ENCODE measurements at regions not wholly inside any gene's neighbourhood (a gene's known extent, or its start where the extent isn't known, plus 50 kb on each side); places are given as distances from the start of the nearest gene placed in this dataset.

DNA sequence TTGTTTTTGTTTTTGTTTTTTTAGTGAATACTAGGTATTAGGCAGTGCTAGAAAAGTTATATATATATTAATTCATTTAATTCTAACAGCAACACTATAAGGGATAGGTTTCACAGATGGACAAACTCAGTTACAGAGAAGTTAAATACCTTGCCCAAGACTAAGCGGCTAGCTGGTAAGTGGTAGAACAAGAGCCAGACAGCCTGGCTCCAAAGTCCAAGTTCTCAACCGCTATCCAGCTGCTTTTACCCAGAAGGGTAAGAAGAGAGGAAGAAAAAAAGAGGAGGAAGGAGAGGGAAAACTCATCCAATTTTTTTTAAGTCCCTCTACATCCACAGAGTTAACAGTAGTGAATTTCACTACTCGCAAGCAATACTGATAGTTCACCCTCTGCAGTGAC lies 217.0 kb downstream of the SPRY2 start:
- DNase-seq, result no peak

DNA sequence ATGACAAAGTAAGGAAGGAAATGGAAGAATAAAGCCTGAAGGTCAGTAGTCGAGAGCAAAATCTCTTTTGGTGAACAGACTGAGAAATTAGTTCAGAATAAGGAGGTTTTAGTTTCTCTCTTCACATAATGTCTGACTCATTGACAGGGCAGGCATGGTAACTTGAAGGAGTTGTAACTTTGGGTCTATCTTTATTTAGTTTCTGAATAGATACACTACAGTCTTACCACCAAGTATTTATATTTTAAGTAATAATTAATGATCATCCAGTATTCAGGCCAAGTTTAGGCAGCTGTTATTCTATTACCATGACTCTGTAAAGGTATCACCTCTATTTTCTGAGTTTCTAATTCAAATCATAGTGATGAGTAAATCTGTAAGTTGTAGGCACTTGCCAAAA lies 219.9 kb downstream of the SPRY2 start:
- no peak for DNase-seq

DNA sequence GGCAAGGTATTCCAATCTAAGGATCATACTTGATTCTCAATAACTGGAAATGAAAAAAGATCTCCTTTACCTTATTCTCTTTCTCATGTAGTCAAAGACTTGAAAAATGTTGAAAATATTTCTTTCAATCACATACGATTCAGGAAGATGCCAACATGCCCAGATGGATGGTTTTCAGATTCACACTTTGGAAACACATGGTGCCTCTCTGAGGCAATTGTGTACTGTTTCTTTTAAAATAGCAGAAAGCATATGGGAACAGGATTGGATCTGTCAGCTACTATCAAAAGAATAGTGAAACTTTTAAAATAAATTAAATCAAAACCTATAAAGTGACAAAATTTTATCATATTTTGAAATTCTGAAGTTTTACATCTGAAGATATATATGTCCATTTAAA lies 222.4 kb downstream of the SPRY2 start:
- no peak for DNase-seq

DNA sequence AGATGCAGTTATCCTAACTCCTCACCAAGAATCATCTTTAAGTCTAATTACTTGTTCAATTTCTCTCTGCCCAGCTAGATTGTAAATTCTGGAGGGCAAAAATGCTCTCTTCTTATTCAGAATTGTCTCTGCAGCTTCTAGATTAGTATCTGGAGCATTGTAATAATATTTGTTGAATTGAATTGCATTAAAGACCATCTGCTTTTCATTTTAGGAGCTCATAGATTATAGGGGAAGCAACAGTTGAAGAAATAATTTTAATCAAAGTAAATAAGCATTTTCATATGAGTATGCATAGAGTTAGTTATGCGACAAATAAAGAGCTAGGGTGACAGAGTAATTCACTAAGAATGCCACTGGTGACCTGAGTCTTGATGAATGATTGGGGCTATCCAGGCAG lies 222.8 kb downstream of the SPRY2 start:
- DNase-seq, result no peak

DNA sequence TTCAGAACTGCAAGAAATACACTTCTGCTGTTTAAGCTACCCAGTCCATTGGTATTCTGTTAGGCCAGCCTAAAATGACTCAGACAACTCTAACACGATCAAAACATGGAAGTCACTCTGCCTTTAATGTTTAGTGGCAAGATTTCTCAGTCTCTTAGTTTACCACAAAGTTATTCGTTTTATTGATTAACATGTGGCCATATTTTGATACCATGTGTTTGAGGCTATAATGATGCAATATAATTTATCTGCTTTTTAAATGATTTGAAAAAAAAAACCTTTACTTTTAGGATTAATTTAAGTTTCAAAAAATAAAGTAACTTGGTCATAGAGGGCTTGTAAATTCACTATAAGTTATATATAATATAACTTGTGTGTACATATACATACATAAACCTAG lies 223.4 kb downstream of the SPRY2 start:
- DNase-seq, result no peak

DNA sequence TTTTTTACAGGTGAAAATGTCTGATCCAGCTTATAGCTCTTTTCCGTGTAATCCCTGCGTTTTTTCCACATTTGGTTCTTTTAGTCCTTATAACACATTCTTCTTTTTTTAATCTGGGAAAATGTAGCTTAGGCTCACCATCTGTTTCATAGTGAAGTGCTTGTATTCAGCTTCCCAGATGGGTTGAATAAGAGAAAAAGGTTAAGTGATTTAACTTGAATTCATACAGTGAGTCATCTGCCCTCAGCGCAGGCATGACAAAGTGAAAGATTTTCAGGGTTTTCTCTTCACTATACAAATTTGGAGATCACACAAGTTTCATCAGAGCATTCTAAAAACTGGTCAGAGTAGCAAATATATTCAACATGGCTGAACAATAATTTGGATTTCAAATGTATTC lies 224.8 kb downstream of the SPRY2 start:
- no peak for DNase-seq

DNA sequence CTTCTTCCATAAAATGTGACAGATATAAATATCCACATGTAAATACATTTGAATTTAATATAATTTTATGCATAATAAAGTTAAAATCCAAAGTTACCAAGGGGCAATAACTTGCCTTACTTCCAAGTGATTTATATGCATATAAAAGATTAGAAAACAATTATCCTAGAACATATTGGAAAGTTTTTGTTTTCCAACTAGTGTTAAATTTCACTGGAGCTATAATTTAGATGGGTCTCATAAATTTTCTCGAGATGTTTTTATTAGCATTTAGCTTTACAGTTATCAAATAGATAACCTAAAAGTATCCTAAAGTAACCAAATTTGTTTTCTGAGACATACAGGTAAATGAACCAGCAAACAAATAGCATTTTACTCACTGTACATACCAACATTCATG lies 225.3 kb downstream of the SPRY2 start:
- DNase-seq, result no peak

DNA sequence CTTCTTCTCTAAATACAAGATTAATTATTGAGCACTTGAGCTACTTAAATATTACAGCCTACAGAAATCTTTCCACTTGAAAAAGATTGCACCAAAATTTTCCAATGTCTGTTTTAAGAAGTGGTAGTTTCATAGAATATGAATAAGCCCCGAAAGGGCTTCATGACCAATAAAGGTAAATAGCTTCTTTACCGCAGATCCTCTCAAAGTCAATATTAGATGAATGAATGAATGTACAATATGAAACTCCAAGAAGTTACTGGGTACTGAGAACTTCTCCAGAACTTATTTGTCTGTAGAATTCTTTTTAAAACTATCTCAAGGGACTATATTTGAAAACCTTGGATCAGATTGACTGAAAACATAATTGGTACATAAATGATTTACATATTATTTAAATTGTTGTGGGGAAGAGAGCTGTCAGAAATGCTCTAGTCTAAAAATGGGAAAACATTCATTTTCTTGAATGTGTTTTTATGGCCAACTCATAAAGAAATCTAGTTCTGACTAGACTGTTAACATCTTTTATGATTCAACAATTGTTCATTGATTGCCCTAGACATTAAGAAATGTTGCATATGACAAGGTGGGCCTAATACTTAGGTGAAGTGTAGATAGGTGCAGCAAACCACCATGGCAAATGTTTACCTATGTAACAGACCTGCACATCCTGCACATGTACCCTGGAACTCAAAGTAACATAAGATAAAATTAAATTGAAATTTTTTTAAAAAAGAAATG lies 227.0 kb downstream of the SPRY2 start:
- no peak for DNase-seq

DNA sequence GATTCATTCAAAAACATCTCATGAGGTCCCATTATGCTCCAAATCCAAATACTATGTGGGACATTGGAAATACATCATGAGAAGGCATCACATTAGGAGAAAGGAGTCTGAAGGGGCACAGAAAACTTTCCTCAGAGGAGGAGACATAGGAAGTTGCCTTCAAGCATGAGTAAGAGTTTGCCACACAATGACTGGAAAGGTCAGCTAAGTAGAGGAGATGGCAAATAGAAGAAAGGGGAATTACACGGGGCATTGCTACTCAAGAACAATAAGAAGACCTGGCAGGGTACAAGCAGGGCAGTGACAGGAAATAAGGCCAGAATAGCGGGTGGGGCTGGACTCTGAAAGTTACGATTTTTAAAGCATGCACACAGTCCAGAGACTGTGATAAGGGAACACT lies 231.6 kb downstream of the SPRY2 start:
- DNase-seq, result no peak

DNA sequence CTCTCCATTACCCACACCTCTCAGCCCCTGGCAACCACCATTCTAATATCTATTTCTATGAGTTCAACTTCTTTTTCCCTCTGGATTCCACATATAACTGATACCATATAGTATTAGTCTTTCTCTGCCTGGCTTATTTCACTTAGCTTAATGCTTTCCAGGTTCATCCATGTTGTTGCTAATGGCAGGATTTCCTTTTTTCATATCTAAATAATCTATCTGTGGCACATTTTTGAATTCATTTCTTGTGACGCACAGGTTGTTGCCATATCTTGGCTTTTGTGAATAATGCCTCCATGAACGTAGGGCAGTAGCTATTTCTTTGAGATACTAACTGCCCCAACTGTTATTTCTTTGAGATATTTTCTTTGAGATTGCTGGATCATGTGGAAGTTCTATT lies 235.6 kb downstream of the SPRY2 start:
- DNase-seq, result no peak

DNA sequence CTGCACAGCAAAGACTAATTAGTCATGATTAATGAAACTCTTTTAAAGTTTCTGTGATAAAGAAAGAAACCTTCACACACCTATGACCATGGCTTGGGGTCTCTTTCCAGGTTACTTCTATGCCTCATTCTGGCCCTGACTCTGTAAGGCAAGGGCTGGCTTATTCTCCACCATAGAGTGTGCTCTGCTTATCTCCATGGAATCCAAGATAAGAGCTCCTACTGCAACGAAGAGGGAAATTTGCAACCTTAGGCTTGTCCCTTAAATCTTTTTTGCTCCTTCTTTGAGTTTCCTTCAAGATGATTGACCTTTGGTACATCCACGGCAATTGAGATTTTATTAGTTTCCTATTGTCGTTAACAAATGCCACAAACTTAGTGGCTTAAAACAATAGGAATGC lies 239.9 kb downstream of the SPRY2 start:
- DNase-seq, result no peak

DNA sequence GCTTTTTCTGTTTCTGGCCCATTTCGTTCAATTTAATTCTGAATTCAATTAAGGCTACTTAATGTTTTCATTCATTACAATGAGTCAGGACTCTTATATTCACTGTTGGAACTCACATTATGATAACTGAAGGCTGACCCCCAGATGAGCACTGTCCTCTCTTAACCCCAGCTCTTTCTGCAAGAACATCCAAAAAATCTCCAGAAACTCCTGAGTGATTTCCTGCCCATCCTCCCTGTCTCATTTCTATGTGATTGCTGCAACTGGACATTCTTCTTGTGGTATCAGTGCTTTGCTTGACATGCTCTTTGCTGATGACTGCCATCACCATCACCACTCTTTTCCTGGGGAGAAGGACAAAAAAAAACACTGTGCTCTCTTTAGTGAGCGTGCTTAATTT lies 240.3 kb downstream of the SPRY2 start:
- no peak for DNase-seq

DNA sequence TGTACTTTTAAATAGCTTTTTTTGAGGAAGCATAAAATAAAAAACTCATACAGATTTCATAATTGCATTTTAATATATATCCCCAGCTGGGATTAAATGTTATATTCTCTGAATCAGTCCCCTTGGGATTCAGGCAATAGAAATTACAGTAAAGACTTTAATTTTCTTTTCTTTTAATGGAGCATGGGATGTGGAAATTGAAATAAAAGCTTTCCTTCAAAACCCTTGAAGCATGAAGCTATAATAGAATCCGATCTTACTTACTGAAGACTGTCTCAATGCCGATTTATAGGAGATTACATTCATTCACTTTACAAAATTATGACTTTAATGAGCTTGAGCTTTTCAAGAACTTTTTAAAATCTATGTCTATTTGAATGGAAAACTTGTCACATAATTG lies 243.4 kb downstream of the SPRY2 start:
- no peak for DNase-seq

DNA sequence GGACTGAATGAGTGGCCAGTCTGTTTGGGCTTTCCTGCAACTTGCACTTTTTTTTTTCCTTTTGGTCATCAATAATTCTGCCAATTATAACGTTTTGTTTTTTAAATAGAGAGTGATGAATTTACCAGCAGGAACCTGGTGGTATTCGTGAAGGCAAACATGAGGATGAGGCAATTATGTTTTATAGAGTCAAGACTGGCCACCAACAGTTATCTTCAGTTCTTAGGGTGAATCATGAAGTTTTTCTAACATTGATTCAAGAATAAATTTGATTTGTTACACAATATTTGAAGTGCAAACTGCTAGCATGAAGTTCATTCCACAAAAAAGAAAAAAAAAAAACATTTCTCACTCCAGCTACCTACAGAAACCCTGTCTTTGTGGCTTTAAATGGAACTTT lies 244.5 kb downstream of the SPRY2 start:
- DNase-seq, result no peak

DNA sequence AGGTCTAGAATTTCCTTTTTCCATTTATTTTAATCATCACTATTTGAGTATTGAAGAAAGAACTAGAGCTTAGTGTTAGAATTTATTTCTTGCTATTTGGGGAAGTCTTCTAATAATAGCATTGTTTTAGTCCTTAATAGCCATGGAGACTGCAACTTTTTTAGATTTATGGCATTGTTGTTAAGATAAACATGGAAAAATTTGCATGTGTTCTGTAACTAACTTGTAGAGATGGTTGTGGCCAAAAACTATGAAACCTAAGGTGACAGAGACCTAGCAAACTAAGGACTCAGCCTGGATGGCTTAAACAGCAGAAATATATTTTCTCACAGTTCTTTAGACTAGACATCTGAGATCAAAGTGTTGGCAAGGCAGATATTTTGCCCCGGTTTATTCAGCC lies 246.4 kb downstream of the SPRY2 start:
- no peak for DNase-seq

DNA sequence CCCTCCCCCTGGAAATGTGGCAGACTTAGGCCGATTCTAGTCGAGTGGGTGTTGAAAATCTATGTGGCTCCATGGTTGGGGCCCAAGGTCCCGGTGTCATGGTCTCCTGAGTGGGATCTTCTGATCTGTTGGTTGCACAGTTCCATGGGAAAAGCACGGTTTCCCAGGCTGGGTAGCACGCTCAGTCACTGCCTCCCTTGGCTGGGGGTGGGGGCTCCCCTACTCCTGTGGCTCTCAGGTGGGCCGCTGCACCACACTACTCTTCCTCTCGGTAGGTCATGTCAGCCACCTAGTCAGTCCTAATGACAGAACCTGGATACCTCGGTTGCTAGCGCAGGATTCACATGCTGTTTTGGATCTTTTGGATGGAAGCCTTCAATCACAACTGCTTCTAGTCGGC lies 247.0 kb downstream of the SPRY2 start:
- no peak for DNase-seq

DNA sequence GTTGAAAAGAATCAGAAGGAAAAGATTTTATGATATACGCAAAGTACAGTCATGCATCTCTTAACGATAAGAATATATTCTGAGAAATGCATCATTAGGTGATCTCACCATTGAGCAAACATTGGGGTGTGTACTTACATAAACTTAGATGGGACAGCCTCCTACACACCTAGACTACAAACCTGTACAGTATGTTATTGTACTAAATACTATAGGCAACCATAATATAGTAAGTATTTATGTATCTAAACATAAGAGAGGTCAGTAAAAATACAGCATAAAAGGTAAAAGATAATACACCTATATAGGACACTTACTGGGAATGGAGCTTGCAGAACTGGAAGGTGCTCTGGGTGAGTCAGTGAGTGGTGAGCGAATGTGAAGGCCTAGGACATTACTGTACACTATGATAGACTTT lies 254.6 kb downstream of the SPRY2 start:
- no peak for DNase-seq

DNA sequence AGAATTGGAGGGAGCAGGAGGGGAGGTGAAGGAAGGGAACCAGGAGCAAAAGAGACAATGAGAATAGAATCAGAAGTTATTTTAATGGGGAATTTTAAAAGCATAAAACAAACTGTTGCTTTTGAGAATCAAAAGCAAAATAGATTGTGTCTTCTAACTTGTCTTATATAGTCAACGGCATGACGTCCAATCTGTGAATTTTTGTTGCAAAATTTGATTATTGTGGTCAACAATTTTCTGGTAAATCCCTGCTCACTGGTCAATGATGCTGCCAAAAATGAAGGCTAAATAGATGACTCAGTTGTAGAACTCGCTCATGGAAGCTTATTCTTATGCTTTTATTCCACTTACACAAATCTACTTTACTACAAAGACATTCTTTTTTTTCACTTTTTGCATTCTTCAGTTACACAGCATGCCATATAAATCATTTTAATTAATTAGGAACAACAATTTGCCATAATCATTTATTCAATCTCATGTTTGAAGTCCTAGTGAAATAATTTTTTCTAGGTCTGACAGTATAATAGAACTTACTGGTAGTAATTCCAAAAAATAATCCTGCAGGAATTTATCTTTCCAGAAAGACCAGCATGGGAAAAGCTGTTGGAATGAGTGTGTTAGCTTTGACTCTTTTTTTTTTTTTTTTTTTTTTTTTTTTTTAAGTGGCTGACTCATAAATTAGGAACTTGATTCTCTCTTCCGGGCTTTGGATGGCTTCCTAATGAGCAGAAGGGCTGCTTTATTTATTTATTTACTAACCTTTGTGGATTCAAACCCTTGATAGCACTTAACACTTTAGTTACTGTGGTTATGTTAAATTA lies 256.9 kb downstream of the SPRY2 start:
- no peak for DNase-seq

DNA sequence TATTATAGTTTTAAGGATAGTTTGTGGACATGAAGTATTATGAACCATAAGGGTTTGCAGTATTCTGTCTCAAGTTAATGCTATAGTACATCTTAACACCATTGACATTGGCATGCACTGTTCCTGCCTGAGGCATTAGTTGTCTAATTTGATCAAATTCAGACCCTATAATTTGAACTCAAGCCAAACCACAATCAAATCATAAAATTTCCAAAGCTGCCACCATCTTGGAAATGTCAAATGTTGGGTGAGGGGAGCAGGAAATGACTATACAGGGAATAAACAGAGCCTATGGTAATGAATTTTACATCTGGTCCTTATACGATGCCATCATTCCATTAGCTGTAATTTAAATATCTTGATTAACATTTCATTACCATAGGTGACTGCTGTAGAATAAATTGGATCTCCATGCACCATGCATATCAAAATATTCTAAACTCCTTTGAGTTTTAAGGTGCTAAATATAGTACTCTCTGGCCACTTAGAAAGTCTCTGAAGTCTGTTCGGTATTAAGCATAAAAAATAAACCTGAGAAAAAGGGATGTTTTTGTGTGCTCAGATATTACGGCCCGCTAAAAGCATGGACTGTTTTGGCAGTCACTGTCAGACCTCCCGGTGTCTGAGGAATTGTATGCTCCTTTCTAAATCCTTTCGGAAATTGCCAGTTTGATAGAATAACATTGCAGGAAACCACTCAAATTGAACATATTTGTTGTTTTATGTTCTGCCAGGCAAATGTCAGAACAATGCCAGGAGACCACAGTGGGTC lies 257.7 kb downstream of the SPRY2 start:
- DNase-seq, result no peak

DNA sequence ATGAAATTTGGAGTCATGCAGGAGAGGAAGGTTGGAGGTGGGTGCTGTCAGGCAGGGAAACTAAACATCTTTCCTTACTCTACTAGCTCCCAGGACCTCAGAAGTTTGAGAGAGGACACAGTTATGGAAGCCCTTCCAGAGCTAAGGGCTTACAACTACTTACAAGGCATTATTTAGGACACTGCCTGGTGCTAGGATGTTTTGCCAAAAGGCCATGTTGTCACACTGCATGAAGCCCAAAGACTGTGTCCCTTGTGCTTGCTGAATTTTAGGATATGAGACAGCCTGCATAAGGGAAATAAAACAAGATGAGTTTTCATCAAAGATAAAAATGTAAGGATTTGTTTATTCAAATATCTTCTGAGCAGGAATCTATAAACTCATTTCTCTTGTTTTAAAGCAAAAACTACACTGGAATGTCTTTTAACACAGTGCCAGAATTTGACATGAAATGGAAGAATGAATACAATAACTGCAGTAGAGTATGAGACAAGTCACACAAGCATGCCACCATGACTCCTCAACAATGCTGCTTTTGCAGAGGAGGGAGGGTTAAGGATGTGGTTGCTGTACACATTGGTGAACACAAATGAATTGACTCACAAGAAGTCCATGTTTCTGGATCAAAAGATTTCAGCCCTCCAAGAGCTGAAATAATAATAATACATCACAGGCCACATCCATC lies 258.4 kb downstream of the SPRY2 start:
- DNase-seq, result no peak

DNA sequence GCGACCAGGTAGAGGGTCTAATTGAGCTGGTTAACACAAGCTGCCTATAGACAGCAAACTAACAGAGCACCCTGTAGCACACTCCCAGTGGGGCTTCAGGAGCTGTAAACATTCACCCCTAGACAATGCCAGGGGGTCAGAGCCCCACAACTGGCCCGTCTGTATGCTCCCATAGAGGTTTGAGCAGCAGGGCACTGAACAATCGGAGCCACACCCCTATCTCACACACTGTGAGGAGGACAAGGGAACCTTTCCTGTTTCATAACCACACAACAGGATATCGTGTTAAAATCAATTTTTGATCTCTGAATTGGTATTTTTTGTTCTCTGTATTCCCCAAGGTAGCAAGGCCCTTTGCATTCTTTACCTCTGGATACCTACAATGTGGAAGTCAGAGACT lies 266.1 kb downstream of the SPRY2 start:
- no peak for DNase-seq

DNA sequence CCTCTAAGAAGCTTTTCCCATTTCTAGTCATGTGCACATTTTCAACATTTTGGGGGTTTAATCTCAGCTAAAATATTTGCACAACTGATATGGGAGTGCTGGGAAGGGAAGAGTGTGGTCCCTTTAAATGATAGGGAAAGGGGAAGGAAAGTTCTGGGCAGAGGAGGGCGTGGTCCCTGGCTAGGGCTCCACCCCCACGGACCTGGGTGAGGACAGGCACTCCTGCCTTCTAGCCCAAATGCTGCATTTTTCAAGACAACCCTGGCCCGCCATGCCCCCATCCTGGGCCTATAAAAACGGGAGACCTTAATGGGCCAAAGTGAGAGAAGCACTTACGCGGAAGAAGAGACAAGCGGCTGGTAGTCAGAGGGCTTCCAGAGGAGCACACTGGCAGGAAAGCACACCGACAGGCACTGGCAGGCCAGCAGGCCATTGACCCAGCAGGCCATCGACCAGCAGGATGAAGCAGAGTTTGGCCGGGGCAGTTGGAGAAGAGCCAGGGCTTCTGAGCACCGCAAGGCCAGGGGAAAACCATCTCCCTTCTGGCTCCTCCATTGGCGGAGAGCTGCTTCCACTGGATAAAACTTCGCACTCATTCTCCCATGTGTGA lies 266.7 kb downstream of the SPRY2 start:
- no peak for DNase-seq

DNA sequence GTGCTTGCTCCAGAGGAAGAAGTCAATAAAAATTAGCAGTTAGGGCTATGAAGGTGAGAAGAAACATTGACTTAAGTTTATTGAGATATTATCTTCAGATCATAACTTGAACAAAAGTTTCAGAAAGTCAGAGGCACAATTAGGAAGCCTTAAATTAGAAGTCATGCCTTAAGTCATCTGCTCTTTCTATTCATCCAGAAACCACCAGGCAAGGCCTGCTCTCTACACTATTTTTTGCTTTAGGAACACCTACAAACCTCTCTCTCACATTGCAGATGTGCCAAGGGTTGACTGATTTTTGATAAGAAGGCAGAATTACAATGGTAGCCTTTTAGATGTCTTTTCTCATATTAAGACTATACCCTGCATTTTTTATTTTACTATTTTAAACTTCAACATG lies 268.7 kb downstream of the SPRY2 start:
- DNase-seq, result no peak

All from Kasumi-1 (cell line).